Esophagus squamous epithelium (tissue), 5 donors: ENCODE measurements at regions not wholly inside any gene's neighbourhood (a gene's known extent, or its start where the extent isn't known, plus 50 kb on each side); places are given as distances from the start of the nearest gene placed in this dataset.

Experiments
- DNase-seq: peaks from one replicate; lab custom pipeline; 2025; lab: John Stamatoyannopoulos, UW
- H3K27ac ChIP-seq, 4 donors: fragments of 200-600 bp; sonication (generic); one replicate each; pipeline ENCODE4 v1.5.1; 2016 to 2019; ENCODE audit warnings: mild to moderate bottlenecking in 1 of 4
- H3K27me3 ChIP-seq, 4 donors: fragments of 200-600 bp; sonication (generic); 1 replicate in 3 of 4; 2 replicates in 1 of 4; pipeline versions ENCODE4 v1.5.1 to v1.6.0; 2017 to 2021; ENCODE audit warnings: antibody characterized with exemption in 1 of 4
- H3K36me3 ChIP-seq, 3 donors: fragments of 200-600 bp; sonication (generic); one replicate each; pipeline ENCODE4 v1.5.1; 2016 to 2019
- H3K4me1 ChIP-seq, 3 donors: fragments of 200-600 bp; sonication (generic); one replicate each; pipeline ENCODE4 v1.5.1; 2017 to 2019
- H3K4me3 ChIP-seq, 4 donors: fragments of 200-600 bp; sonication (generic); 1 replicate in 3 of 4; 2 replicates in 1 of 4; pipeline ENCODE4 v1.5.1; 2016 to 2019; ENCODE audit warnings: mild to moderate bottlenecking in 2 of 4, moderate library complexity in 1 of 4
- H3K9me3 ChIP-seq, 3 donors: fragments of 200-600 bp; sonication (generic); one replicate each; pipeline ENCODE4 v1.5.1; 2016 to 2019
- POLR2A ChIP-seq, 4 donors: fragments of 450-650 bp; IDR thresholded peaks; one replicate each; pipeline ENCODE4 v1.6.1; 2017; ENCODE audit warnings: antibody characterized with exemption in 4 of 4, mild to moderate bottlenecking in 4 of 4, moderate library complexity in 3 of 4
- WGBS, 2 donors: methylation state at CpG; one replicate each; pipeline ENCODE4 v1.1.5; 2018; 5-methylcytosine and 5-hydroxymethylcytosine counted together
- intact Hi-C: fragments of 100-400 bp; cut with DNase I; formaldehyde crosslinking; loops from one replicate; pipeline ENCODE4 v1.15.0; 2022
- TF ChIP-seq, protein P1 (sequence below), 6 experiments: fragments of 450-650 bp in 4 of 6; fragments of 200-600 bp in 2 of 6; sonication (generic) in 2 of 6; IDR thresholded peaks; one replicate each; pipeline ENCODE4 v1.5.1; 2016 to 2019; ENCODE audit warnings: antibody characterized with exemption in 6 of 6, mild to moderate bottlenecking in 4 of 6, moderate library complexity in 4 of 6
- donor health status: DM: yes; HTN: yes; CAD: no.

GRCh38 chr20:23232219-23232581, 118.4 kb upstream of the NXT1 start:
- no peaks in the 10 kb centered on the region for H3K36me3 ChIP-seq
- TF ChIP-seq POLR2A (IDR thresholded peaks at IDR 0.05) = no peak
- TF ChIP-seq, protein P1, sequence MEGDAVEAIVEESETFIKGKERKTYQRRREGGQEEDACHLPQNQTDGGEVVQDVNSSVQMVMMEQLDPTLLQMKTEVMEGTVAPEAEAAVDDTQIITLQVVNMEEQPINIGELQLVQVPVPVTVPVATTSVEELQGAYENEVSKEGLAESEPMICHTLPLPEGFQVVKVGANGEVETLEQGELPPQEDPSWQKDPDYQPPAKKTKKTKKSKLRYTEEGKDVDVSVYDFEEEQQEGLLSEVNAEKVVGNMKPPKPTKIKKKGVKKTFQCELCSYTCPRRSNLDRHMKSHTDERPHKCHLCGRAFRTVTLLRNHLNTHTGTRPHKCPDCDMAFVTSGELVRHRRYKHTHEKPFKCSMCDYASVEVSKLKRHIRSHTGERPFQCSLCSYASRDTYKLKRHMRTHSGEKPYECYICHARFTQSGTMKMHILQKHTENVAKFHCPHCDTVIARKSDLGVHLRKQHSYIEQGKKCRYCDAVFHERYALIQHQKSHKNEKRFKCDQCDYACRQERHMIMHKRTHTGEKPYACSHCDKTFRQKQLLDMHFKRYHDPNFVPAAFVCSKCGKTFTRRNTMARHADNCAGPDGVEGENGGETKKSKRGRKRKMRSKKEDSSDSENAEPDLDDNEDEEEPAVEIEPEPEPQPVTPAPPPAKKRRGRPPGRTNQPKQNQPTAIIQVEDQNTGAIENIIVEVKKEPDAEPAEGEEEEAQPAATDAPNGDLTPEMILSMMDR (IDR thresholded peaks at IDR 0.05) = no peak
- H3K27me3 ChIP-seq = no peaks in the 10 kb centered on the region
- no peak for DNase-seq
- H3K4me3 ChIP-seq = no peak overlapping the region
- intact Hi-C loops = no loop called here
- WGBS, 2 donors = 93 to 100% methylated on average over 2 of the region's 4 CpGs
- H3K4me1 ChIP-seq = peaks cover 0 to 5% (median 0%) of the 10 kb centered on the region in 3 donors
- no peak overlapping the region for H3K27ac ChIP-seq
- peaks cover 0 to 4% (median 0%) of the 10 kb centered on the region in 3 donors for H3K9me3 ChIP-seq

DNA sequence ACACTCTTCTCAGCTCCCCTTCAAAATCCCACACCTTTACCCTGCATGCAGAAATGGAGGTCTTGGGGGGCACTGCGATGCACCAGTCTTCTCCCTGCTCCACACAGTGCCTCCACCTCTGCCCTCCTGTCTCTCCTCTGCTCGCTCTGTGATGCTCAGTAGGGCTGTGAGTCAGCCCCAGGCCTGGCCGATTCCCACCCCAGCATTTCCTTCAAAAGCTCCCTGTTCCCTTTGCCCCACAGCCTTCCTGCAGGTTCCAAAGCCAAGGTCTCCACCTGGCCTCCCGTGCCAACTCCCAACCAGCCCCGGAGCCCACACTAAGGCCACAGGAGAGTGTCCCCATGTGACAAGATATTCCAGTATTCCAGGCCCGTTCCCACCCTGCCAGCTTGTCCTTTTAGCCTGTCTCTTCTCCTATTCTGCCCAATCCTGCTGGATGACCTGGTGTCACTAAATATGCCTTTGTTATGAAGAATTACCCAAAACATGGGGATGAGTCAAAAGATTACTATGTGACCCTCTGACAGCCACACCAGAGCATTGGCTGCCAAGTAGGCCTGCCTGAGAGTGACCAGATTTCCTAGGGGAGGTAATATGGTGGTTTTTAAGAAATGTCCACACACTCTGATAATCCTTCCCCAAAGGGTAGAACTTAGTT, 118.9 kb upstream of the NXT1 start:
- DNase-seq = no peak
- 70 to 81% methylated on average over 6 of the region's 6 CpGs for WGBS, 2 donors
- intact Hi-C loops = no loop called here
- H3K4me3 ChIP-seq = no peak overlapping the region
- TF ChIP-seq, protein P1 (IDR thresholded peaks at IDR 0.05) = no peak
- TF ChIP-seq POLR2A (IDR thresholded peaks at IDR 0.05) = no peak
- peaks cover 0 to 4% (median 0%) of the 10 kb centered on the region in 3 donors for H3K9me3 ChIP-seq
- no peaks in the 10 kb centered on the region for H3K36me3 ChIP-seq
- H3K4me1 ChIP-seq = peaks cover 0 to 5% (median 0%) of the 10 kb centered on the region in 3 donors
- H3K27me3 ChIP-seq = no peaks in the 10 kb centered on the region
- H3K27ac ChIP-seq = no peak overlapping the region

DNA sequence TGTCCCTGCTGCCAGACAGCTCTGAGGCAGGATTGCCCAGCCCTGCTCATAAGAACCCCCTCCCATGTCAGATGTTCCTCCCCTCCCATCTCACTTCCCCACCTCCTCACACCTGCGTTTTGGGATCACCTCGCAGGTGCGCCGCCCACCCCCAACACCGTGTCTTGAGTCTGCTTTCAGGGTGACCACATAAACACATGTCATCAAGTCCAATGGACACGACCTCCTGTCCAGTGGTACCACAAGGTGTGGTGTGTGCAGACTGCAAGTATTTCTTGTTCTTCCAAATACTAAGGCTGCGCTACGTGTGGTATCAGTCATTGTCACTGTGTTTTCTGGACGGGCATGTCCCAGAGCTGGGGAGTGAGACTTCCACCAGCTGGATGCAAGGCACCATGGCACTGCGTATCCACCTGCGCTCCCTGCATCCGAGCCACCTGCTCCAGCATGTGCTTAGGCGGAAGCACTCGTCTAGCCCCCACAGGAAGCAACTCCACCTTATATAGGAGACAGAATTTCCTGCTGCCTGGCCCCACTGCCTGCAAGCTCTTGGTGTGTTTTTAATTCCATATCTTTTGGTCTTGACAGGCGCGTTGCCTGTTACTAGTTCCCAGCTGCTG, 119.7 kb upstream of the NXT1 start:
- no peak for DNase-seq
- H3K4me1 ChIP-seq = peaks cover 0 to 9% (median 0%) of the 10 kb centered on the region in 3 donors
- no peaks in the 10 kb centered on the region for H3K36me3 ChIP-seq
- TF ChIP-seq, protein P1 (IDR thresholded peaks at IDR 0.05) = no peak
- TF ChIP-seq POLR2A (IDR thresholded peaks at IDR 0.05) = no peak
- H3K4me3 ChIP-seq = no peak overlapping the region
- WGBS, 2 donors = 78 to 81% methylated on average over 13 to 14 of the region's 16 CpGs
- H3K27me3 ChIP-seq = no peaks in the 10 kb centered on the region
- intact Hi-C loops = no loop called here
- H3K9me3 ChIP-seq = peaks cover 0 to 4% (median 0%) of the 10 kb centered on the region in 3 donors
- no peak overlapping the region for H3K27ac ChIP-seq

- H3K36me3 ChIP-seq = no peaks in the 10 kb centered on the region
- 71 to 78% methylated on average over 1 to 3 of the region's 3 CpGs for WGBS, 2 donors
- TF ChIP-seq, protein P1 (IDR thresholded peaks at IDR 0.05) = no peak
- no peak for TF ChIP-seq POLR2A (IDR thresholded peaks at IDR 0.05)
- H3K4me1 ChIP-seq = peaks cover 0 to 11% (median 2%) of the 10 kb centered on the region in 3 donors
- H3K9me3 ChIP-seq = peaks cover 0 to 4% (median 0%) of the 10 kb centered on the region in 3 donors
- H3K27me3 ChIP-seq = no peaks in the 10 kb centered on the region
- intact Hi-C loops = no loop called here
- no peak overlapping the region for H3K4me3 ChIP-seq
- no peak overlapping the region for H3K27ac ChIP-seq
- DNase-seq = no peak
These were observed 120.6 kb upstream of the NXT1 start for GRCh38 chr20:23229989-23230388.

- DNase-seq = no peak
- no peaks in the 10 kb centered on the region for H3K27me3 ChIP-seq
- WGBS, 2 donors = 0 to 42% methylated on average over 1 to 3 of the region's 3 CpGs
- H3K27ac ChIP-seq = no peak overlapping the region
- TF ChIP-seq POLR2A (IDR thresholded peaks at IDR 0.05) = no peak
- TF ChIP-seq, protein P1 (IDR thresholded peaks at IDR 0.05) = no peak
- H3K4me1 ChIP-seq = peaks cover 0 to 11% (median 4%) of the 10 kb centered on the region in 3 donors
- peaks cover 0 to 4% (median 0%) of the 10 kb centered on the region in 3 donors for H3K9me3 ChIP-seq
- intact Hi-C loops = no loop called here
- no peak overlapping the region for H3K4me3 ChIP-seq
- H3K36me3 ChIP-seq = no peaks in the 10 kb centered on the region
These were observed 121.7 kb upstream of the NXT1 start for GRCh38 chr20:23228912-23229311.
